ENCODE measurements at regions not wholly inside any gene's neighbourhood (a gene's known extent, or its start where the extent isn't known, plus 50 kb on each side); places are given as distances from the start of the nearest gene placed in this dataset.

DNA sequence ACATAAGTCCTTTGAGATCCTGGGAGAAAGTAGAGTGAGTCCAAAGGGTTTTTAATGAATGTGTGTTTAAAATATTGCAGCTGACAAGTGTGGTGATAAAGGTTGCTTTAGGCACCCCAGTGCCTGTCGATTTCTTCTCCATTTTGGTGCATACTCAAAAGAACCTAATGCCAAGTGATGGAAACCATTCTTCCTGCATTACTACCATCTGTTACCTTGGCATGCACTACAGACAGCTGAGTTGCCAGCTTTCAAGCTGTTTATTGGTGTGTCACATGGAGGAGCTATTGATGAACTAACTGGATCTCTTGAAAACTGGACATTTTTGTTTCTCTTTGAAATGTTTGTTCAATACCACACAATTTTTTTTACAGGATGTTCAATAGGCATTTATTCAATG is 350.0 kb downstream of the AKAIN1 start:
- intact Hi-C loops (cut with DNase I, micrococcal nuclease) = no loop called here
- ATAC-seq (no peak), DNase-seq (no peak)
- no peak for TF ChIP-seq CTCF (IDR thresholded peaks at IDR 0.05)
- no peak overlapping the region for H3K4me3 ChIP-seq
- H3K9me3 ChIP-seq = peaks cover 41% of the 10 kb centered on the region
- no peaks in the 10 kb centered on the region for H3K36me3 ChIP-seq (ENCODE audit: low read depth)
- no peaks in the 10 kb centered on the region for H3K4me1 ChIP-seq (ENCODE audit: low read depth)

DNA sequence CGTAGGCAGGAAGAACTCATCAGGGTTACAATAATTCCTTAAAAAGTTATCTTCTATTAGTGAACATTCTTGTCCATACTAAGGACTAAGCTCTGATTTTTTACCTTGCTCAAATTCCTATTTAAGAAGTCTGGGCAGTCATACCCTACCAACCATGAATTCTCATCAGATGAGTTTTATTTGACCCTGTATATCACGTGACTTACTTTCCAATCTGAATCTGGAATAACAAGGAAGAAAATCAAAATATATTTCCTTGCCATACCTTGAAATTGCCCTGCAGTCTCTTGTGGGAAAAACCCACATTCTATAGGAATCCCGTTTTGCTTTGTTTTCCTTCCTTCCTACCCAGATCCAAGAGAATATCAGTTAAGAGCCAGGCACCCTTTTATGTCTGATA is 352.7 kb downstream of the AKAIN1 start:
- Histone ChIP-seq H3K4me1 (ENCODE audit: low read depth) (no peaks in the 10 kb centered on the region), H3K36me3 (ENCODE audit: low read depth) (no peaks in the 10 kb centered on the region), H3K9me3 (peaks cover 49% of the 10 kb centered on the region), H3K4me3 (no peak overlapping the region)
- no peak for TF ChIP-seq CTCF (IDR thresholded peaks at IDR 0.05)
- intact Hi-C loops (cut with DNase I, micrococcal nuclease) = no loop called here
- DNase-seq (no peak), ATAC-seq (no peak)

- no peak for TF ChIP-seq CTCF (IDR thresholded peaks at IDR 0.05)
- intact Hi-C loops (cut with DNase I, micrococcal nuclease) = no loop called here
These were observed 353.3 kb downstream of the AKAIN1 start for GRCh38 chr18:4843771-4844170.

GRCh38 chr18:4842751-4843150 is 354.3 kb downstream of the AKAIN1 start:
- no peak for TF ChIP-seq CTCF (IDR thresholded peaks at IDR 0.05)
- Histone ChIP-seq H3K9me3 (peaks cover 50% of the 10 kb centered on the region), H3K36me3 (ENCODE audit: low read depth) (no peaks in the 10 kb centered on the region), H3K4me1 (ENCODE audit: low read depth) (no peaks in the 10 kb centered on the region), H3K4me3 (no peak overlapping the region)
- no peak for DNase-seq
- no peak for ATAC-seq
- intact Hi-C loops (cut with DNase I, micrococcal nuclease) = no loop called here

More at GRCh38 chr18:4843771-4844170, 353.3 kb downstream of the AKAIN1 start:
- no peak for DNase-seq
- no peak overlapping the region for H3K4me3 ChIP-seq
- ATAC-seq = no peak
- no peaks in the 10 kb centered on the region for H3K36me3 ChIP-seq (ENCODE audit: low read depth)
- H3K4me1 ChIP-seq (ENCODE audit: low read depth) = no peaks in the 10 kb centered on the region
- H3K9me3 ChIP-seq = peaks cover 45% of the 10 kb centered on the region

DNA sequence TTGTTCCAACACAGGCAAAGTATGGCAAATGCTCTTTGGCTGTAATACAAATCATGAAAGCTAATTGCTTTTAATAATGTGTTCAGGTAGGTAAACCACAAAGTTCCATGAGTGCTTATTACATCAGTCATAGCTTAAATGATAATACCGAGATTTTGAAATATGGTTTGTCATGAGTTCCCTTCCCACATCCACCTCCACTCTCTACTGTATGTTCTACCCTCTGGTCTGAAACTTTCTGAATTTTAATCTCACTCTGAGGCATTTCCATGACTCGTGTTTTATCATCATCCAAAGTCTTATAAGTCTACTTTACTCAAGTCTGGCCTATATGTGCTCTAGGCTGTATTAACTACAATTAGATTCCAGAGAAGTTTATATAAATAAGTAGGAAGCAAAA is 354.8 kb downstream of the AKAIN1 start:
- intact Hi-C loops (cut with DNase I, micrococcal nuclease) = no loop called here
- ATAC-seq = no peak
- no peak for DNase-seq
- Histone ChIP-seq H3K4me1 (ENCODE audit: low read depth) (no peaks in the 10 kb centered on the region), H3K36me3 (ENCODE audit: low read depth) (no peaks in the 10 kb centered on the region), H3K4me3 (no peak overlapping the region), H3K9me3 (peaks cover 51% of the 10 kb centered on the region)
- TF ChIP-seq CTCF (IDR thresholded peaks at IDR 0.05) = no peak

GRCh38 chr18:4839639-4840038 is 357.4 kb downstream of the AKAIN1 start:
- no peak overlapping the region for H3K4me3 ChIP-seq
- DNase-seq (no peak), ATAC-seq (no peak)
- intact Hi-C loops (cut with DNase I, micrococcal nuclease) = no loop called here
- no peaks in the 10 kb centered on the region for H3K36me3 ChIP-seq (ENCODE audit: low read depth)
- no peaks in the 10 kb centered on the region for H3K4me1 ChIP-seq (ENCODE audit: low read depth)
- H3K9me3 ChIP-seq = peaks cover 46% of the 10 kb centered on the region
- TF ChIP-seq CTCF (IDR thresholded peaks at IDR 0.05) = no peak
